NCI-H1105 treated with DMSO at 0.1 percent for 48 hours (cell line): ENCODE measurements at regions not wholly inside any gene's neighbourhood (a gene's known extent, or its start where the extent isn't known, plus 50 kb on each side); places are given as distances from the start of the nearest gene placed in this dataset.

Source experiments
- DNase-seq: peaks from one replicate; lab custom pipeline; 2025; lab: John Stamatoyannopoulos, UW

GRCh38 chr5:12003680-12004079 is 99.4 kb upstream of the CTNND2 start:
- DNase-seq, result no peak

GRCh38 chr5:11998397-11998796 is 94.2 kb upstream of the CTNND2 start:
- DNase-seq, result no peak

GRCh38 chr5:11997942-11998341 is 93.7 kb upstream of the CTNND2 start:
- no peak for DNase-seq

DNA sequence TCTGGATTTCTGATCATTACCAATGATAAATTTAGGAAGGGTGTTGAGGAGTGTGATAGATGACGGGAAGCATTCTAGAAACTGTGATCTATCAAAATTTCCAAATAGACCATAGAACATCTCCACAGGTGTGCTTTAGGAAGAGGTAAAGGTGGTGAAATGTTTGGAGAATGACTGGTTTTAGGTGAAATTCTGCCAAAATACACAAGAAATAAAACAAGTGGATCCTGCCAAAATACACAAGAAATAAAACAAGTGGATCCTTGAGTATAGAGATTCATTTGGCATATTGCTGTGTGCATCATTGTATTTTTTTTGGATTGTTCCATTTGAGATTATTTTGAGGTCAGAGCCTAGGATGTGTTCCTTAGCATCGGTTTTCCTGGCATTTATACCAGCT is 88.3 kb upstream of the CTNND2 start:
- no peak for DNase-seq

DNA sequence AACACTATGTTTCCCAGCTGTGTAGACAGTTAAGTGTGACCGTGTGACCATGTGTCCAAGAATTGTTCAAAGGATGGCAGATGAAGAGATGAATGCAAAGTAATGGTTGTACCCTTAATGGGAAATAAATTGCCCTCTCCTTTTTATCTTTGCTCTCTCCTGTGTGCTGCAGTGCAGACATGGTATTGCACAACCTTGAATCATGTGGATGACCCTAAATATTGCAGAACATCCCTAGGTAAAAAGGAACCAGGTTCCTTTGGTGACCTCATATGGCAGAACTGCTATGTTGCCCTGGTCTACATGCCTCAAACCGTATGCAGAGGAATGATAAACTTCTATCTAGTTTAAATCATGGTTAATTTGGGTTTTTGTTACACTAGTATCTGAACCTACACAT is 81.7 kb upstream of the CTNND2 start:
- no peak for DNase-seq

GRCh38 chr5:11984196-11984595 is 80.0 kb upstream of the CTNND2 start:
- DNase-seq, result no peak

DNA sequence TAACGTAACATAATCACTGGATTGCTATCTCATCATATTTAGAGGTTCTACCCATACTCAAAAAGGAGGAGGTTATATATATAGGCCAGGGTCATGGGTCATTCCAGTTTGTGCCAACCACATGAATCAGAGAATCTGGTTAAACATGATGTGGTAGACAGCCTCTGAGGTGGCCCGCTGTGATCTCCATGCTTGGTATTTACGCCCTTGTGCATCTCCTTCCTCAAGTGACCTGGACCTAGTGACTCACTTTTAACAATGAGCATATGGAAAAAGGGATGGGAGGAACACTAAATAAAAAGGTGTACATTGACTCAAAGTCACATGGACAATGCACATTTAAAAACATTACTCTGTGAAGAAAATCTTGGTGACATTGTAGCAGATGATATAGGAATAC is 77.7 kb upstream of the CTNND2 start:
- DNase-seq, result no peak

DNA sequence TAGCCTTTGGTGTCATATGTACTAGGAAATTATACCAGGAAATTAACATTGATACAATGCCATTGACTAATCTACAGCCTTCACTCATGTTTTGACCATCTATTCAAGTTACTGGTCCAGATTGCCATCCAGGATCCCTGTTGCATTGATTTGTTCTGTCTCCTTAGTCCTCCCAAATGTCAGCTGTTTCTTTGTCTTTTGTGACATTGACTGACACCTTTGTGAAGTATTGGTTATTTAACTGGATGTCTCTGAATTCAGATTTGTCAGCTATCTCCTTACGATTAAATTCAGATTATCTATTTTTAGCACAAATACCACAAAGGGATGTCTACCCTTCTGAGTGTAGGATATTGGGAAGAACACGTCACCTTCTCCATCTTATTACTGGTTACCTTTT is 73.7 kb upstream of the CTNND2 start:
- DNase-seq, result no peak

DNA sequence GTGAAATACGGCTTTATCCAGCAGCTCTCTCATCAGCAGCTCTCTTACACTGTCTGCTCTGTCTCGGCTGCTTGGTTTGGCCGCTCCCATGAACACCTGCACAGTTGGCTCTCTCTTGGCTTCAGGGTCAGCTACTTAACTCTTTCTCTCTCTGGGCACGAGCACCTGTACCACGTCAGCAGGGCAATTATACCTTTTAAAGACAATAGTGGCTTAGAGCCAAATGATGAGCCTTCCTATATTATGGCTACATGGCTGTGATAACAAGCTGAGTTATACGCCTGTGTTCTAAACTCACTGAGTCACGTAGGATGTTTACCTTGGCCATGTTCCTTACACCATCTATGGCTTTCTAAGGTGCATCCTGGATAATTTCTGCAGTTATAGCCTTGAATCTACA is 69.2 kb upstream of the CTNND2 start:
- DNase-seq, result no peak

DNA sequence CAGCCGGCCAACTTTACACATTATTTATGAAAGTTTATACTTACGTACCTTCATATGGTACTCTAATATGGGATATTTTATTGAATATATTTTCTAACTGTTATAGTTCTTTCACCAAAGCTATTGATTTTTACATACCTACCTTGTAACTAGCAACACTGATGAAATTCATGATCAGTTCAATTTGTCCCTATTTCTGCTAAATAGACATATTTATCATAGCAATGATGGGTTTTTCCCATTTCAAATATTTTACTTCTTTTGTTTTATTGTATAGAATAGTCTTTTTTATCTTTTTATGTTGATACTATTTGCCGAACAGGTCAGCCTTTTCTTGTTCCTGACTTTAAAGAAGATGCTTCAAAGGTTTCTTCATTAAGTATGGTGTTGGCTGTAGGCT is 59.0 kb upstream of the CTNND2 start:
- DNase-seq, result no peak

DNA sequence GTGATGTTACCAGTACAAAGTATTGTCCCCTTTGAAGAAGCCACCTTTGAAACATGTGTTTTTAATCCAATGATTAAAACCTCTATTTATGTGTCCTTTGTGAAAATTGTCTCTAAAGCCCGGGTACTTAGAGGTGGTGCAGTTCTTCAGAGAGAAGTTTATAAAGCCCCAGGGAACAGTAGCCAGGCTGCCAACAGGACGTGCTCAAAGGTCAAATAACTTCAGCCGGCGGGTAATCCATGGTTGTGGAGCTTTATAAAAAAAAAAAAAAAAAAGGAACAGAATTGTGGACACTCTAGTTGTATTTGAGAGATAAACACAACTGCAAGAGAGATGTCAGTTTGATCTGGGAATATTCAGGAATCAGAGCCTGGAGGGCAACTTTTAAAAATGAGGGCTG is 57.9 kb upstream of the CTNND2 start:
- no peak for DNase-seq

DNA sequence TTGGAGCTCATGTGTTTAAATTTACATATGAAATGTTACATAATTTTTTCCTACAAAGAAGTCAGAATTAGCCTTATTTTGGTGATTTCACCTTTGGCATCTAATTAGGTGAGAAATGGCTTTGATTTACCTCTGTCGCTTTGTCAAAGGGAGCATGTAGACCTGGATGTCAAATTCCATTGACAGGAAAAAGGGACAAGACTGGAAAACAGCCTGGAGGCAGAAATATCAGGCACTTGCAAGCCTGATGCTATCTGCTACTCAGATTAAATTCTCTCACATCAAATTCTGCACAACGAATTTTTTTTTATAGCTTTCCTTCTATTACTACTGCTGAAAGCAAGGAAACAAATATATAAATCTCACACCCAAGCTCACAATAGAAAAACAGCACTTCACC is 54.1 kb upstream of the CTNND2 start:
- no peak for DNase-seq

- no peak for DNase-seq
Observed at GRCh38 chr5:11955331-11955730, 51.1 kb upstream of the CTNND2 start.
